ENCODE measurements at regions not wholly inside any gene's neighbourhood (a gene's known extent, or its start where the extent isn't known, plus 50 kb on each side); places are given as distances from the start of the nearest gene placed in this dataset.

GRCh38 chr17:17417718-17418181, 59.0 kb upstream of the MED9 start:
- no peak for DNase-seq

- no peak for DNase-seq
These were observed 57.6 kb upstream of the MED9 start for GRCh38 chr17:17419166-17419565.

- no peak for DNase-seq
These were observed 57.2 kb upstream of the MED9 start for GRCh38 chr17:17419631-17420030.

DNA sequence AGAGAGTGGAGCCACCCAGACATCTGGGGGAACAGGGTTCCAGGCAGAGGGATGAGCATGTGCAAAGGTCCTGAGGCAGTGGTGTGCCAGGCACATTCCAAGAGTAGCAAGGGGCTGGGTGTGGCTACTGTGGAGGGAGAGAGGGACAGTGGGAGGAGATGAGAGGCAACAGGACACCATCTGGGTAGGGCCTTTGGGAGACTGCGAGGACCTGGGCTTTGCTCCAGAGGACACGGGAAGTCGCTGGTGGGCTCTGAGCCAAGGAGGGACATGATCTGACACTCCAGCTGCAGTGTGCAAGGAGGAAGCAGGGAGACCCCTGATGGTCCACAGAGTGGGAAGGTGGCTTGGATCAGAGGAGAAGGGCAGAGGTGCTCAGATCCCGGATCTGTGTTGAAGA, 56.7 kb upstream of the MED9 start:
- DNase-seq = no peak

DNA sequence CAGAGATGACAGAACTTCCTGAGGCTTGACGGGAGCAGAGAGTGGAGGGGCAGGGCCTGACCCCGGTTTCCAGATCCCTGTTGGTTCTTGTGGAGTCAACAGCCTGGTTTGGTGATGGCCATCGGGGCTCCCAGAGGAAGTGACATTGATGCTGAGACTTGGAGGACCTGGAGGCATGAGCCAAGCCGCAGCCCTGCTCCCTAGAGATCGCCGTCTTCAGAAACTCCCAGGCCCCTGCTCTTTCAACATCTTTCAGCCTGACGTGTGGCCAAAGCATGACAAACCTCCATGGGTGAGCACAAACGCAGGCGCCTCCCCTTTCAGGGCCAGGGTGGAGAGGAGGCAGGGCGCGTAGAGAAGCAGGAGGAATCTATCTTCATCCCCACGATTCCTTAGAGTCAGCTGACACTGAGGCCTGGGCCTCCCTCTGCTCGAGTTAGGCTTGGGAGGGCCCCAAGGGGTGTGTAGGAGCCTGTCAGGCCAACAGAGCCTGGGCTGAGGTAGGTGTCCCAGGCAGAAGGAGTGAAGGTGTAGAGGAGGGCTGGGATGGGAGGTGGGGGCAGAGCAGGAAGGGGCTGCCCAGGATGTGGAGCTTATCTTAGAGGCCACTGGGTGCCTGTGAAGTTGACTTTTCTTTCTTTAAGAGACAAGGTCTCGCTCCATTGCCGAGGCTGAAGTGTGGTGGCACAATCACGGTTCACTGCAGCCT, 56.1 kb upstream of the MED9 start:
- DNase-seq = no peak

GRCh38 chr17:17421346-17422216, 55.2 kb upstream of the MED9 start:
- no peak for DNase-seq

GRCh38 chr17:17422217-17422610, 54.6 kb upstream of the MED9 start:
- no peak for DNase-seq

DNA sequence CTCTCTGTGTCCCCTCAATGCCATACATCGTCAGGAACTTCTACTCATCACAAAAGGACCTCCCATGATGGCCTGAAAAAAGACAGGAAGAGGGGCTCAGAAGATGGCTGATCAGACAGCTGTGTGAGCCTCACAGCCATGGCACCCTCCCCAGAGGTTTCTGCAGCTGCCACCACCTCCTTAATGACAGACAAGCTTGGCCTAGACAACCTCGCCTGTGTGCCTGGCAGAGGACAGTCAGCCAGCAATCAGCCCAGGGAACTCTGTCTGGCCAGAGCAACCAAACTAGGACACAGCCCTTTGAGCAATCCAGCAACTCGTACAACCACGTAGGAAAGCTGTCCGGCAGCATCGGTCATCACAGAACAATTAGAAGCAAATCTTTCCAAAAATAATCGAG, 54.2 kb upstream of the MED9 start:
- no peak for DNase-seq

DNA sequence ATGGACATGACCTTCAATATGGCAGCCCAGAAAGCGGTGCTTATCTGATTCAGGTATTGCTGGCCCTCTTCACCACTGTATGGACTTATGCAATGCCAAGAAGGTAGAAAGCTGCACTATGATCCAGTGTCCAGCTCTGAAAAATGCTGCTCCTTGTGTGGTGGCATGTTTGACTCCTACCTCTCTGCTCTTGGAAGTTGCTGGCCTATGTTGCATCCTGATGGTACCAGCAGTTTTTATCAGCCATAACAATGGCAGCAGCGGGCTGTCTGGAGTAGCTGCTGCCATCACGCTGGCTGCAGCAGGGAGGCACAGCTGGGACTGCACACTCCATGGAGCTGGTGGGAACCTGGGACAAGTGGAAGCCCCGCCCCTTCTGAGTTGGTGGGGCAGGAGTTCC, 53.1 kb upstream of the MED9 start:
- no peak for DNase-seq

DNA sequence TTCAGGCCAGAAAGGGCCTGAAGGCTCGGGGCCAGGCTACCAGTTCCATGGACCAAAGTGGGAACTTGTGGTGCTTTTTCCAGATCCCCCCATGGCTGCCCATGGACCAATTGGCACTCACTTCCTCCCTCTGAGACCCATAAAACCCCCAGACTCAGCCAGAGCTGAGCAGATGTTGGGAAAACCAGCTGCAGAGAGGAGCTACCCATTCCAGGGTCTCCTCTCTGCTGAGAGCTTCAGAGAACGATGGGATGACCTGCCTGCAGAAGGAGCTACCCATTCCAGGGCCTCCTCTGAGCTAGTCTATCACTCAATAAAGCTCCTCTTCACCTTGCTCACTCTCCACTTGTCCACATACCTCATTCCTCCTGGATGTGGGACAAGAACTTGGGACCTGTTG, 52.2 kb upstream of the MED9 start:
- no peak for DNase-seq

GRCh38 chr17:17425005-17425404, 51.8 kb upstream of the MED9 start:
- DNase-seq = no peak

GRCh38 chr17:17425591-17425990, 51.2 kb upstream of the MED9 start:
- DNase-seq = no peak

- no peak for DNase-seq
These were observed 50.6 kb upstream of the MED9 start for GRCh38 chr17:17426184-17426583.
